ENCODE measurements at regions not wholly inside any gene's neighbourhood (a gene's known extent, or its start where the extent isn't known, plus 50 kb on each side); places are given as distances from the start of the nearest gene placed in this dataset.
"Not testable (repeated sequence)": the region's sequence is repeated elsewhere in the genome, so short reads cannot be mapped to it uniquely, and the experiment has no call there.

DNA sequence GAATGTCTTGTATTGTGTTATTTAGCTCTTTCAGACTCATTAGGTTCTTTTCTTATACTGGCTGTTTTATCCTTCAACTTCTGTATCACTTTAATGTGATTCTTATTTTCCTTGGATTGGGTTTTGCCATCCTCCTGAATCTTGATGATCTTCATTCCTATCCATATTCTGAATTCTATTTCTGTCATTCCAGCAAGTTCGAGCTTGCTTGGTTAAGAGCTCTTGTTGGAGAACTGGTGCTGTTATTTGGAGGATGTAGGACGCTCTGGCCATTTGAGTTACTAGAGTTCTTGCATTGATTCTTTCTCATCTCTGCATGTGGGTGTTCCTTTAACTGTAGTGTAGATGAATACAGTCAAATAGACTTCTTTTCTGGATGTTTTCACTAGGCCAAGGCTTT lies 142.3 kb upstream of the SLC38A2 start:
- Histone ChIP-seq H3K4me1 (ENCODE audit: control insufficient read depth, extremely low read depth, insufficient read depth, low read length) (no peaks in the 10 kb centered on the region), H3K9me3 (replicated peaks; ENCODE audit: control insufficient read depth, insufficient read depth, low read length) (peaks cover 2% of the 10 kb centered on the region), H4K20me1 (replicated peaks; ENCODE audit: control insufficient read depth, extremely low read depth, insufficient read depth, low read length) (no peaks in the 10 kb centered on the region), H2AFZ (ENCODE audit: low read depth, low read length) (no peak overlapping the region), H3K36me3 (ENCODE audit: control insufficient read depth in 2 of 2, extremely low read depth in 1 of 2, insufficient read depth in 2 of 2, low read length in 2 of 2) (no peaks in the 10 kb centered on the region), H3K4me3 (replicated peaks in 1 of 3; ENCODE audit: insufficient read depth in 1 of 3, low read depth in 1 of 3, low read length in 3 of 3) (no peak overlapping the region), H3K4me2 (ENCODE audit: insufficient read depth, low read length) (no peak overlapping the region), H3K27me3 (ENCODE audit: control insufficient read depth in 2 of 2, insufficient read depth in 2 of 2, low read length in 2 of 2) (no peaks in the 10 kb centered on the region), H3K9me1 (replicated peaks; ENCODE audit: control insufficient read depth, extremely low read depth, insufficient read depth, low read length) (no peaks in the 10 kb centered on the region), H3K9ac (replicated peaks; ENCODE audit: extremely low read depth, insufficient read depth, low read length) (no peak overlapping the region), H3K27ac (ENCODE audit: insufficient read depth, low read depth, low read length) (no peak overlapping the region), H3K79me2 (ENCODE audit: control insufficient read depth, insufficient read depth, low read length) (no peaks in the 10 kb centered on the region)
- POLR2A ChIA-PET, result no interaction called here
- no TSS peak for BruUV-seq (replicated peaks)
- FAIRE-seq, result no peak
- DNase-seq (ENCODE audit: low read depth, low spot score), result no peak
- intact Hi-C loops (cut with micrococcal nuclease), result no loop called here
- TF ChIP-seq FOS (IDR thresholded peaks at IDR 0.05; ENCODE audit: borderline replicate concordance, insufficient read depth, low read length) (no peak), POLR2AphosphoS5 (IDR thresholded peaks at IDR 0.05; ENCODE audit: insufficient read depth, low read depth, low read length) (no peak), POLR2A (IDR thresholded peaks at IDR 0.05; ENCODE audit: low read depth, low read length) (no peak), JUN (IDR thresholded peaks at IDR 0.05; ENCODE audit: borderline replicate concordance, insufficient read depth, insufficient read length, low read depth) (no peak), GATA2 (IDR thresholded peaks at IDR 0.05; ENCODE audit: insufficient read depth, insufficient read length, low read depth, low read length) (no peak), MYC (IDR thresholded peaks at IDR 0.05; ENCODE audit: low read depth, low read length) (no peak), EZH2 (IDR thresholded peaks at IDR 0.05; ENCODE audit: borderline replicate concordance, low read depth, low read length, severe bottlenecking) (no peak)
- TF ChIP-seq, protein P1, sequence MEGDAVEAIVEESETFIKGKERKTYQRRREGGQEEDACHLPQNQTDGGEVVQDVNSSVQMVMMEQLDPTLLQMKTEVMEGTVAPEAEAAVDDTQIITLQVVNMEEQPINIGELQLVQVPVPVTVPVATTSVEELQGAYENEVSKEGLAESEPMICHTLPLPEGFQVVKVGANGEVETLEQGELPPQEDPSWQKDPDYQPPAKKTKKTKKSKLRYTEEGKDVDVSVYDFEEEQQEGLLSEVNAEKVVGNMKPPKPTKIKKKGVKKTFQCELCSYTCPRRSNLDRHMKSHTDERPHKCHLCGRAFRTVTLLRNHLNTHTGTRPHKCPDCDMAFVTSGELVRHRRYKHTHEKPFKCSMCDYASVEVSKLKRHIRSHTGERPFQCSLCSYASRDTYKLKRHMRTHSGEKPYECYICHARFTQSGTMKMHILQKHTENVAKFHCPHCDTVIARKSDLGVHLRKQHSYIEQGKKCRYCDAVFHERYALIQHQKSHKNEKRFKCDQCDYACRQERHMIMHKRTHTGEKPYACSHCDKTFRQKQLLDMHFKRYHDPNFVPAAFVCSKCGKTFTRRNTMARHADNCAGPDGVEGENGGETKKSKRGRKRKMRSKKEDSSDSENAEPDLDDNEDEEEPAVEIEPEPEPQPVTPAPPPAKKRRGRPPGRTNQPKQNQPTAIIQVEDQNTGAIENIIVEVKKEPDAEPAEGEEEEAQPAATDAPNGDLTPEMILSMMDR (IDR thresholded peaks at IDR 0.05; ENCODE audit: extremely low read depth in 1 of 2, insufficient read depth in 1 of 2, low read depth in 1 of 2, low read length in 2 of 2), result no peak
- TF ChIP-seq, protein P2, sequence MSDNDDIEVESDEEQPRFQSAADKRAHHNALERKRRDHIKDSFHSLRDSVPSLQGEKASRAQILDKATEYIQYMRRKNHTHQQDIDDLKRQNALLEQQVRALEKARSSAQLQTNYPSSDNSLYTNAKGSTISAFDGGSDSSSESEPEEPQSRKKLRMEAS (IDR thresholded peaks at IDR 0.05; ENCODE audit: insufficient read depth, insufficient read length), result no peak
- CTCF ChIA-PET, result interaction anchor here (1.0 to 1.2 kb wide), 2 partner anchors 9 to 13 kb away, joined by 3 to 6 read pairs; no protein-coding TSS in a partner anchor
- dilution Hi-C loops (cut with MboI; ENCODE audit: extremely low pct_ligation_motif_present, low sequenced_read_pairs), result no loop called here

DNA sequence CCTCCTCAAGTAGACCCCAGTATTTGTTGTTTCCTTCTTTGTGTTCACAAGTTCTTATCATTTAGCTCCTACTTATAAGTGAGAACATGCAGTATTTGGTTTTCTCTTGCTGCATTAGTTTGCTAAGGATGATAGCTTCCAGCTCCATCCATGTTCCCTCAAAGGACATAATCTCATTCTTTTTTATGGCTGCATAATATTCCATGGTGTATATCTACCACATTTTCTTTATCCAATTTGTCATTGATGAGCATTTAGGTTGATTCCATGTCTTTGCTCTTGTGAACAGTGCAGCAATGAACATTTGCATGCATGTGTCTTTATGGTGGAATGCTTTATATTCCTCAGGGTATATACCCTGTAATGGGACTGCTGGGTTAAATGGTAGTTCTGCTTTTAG lies 137.7 kb upstream of the SLC38A2 start:
- DNase-seq (ENCODE audit: low read depth, low spot score); H4K20me1 ChIP-seq (replicated peaks; ENCODE audit: control insufficient read depth, extremely low read depth, insufficient read depth, low read length); H3K4me3 ChIP-seq (replicated peaks in 1 of 3; ENCODE audit: insufficient read depth in 1 of 3, low read depth in 1 of 3, low read length in 3 of 3); H2AFZ ChIP-seq (ENCODE audit: low read depth, low read length); H3K27ac ChIP-seq (ENCODE audit: insufficient read depth, low read depth, low read length); H3K9me1 ChIP-seq (replicated peaks; ENCODE audit: control insufficient read depth, extremely low read depth, insufficient read depth, low read length); H3K4me1 ChIP-seq (ENCODE audit: control insufficient read depth, extremely low read depth, insufficient read depth, low read length); H3K27me3 ChIP-seq (ENCODE audit: control insufficient read depth in 2 of 2, insufficient read depth in 2 of 2, low read length in 2 of 2); H3K9ac ChIP-seq (replicated peaks; ENCODE audit: extremely low read depth, insufficient read depth, low read length); H3K36me3 ChIP-seq (ENCODE audit: control insufficient read depth in 2 of 2, extremely low read depth in 1 of 2, insufficient read depth in 2 of 2, low read length in 2 of 2); H3K4me2 ChIP-seq (ENCODE audit: insufficient read depth, low read length); dilution Hi-C loops (cut with MboI; ENCODE audit: extremely low pct_ligation_motif_present, low sequenced_read_pairs); FAIRE-seq; H3K9me3 ChIP-seq (replicated peaks; ENCODE audit: control insufficient read depth, insufficient read depth, low read length); intact Hi-C loops (cut with micrococcal nuclease); CTCF ChIA-PET; H3K79me2 ChIP-seq (ENCODE audit: control insufficient read depth, insufficient read depth, low read length); BruUV-seq (replicated peaks); POLR2A ChIA-PET: not testable (repeated sequence)

All from endothelial cell of umbilical vein (primary cell).